PC-3 (cell line): ENCODE measurements at regions not wholly inside any gene's neighbourhood (a gene's known extent, or its start where the extent isn't known, plus 50 kb on each side); places are given as distances from the start of the nearest gene placed in this dataset.
A peak's percentile ranks its signal among the peaks of the same experiment; 100 is the strongest.

Experiments
- CTCF ChIP-seq: fragments of 300-600 bp; sonication (generic); conservative IDR thresholded peaks from 2 replicates; pipeline ENCODE4 v1.5.1; 2017; ENCODE audit warnings: antibody characterized with exemption, low read depth, mild to moderate bottlenecking, low read length
- EZH2 ChIP-seq: fragments of 300-600 bp; sonication (generic); IDR thresholded peaks from one replicate; pipeline ENCODE4 v1.6.1; 2017; ENCODE audit warnings: antibody characterized with exemption, mild to moderate bottlenecking, low read length; ENCODE audit not compliant: unreplicated experiment
- EZH2phosphoT487 ChIP-seq: fragments of 300-600 bp; sonication (generic); IDR thresholded peaks from 2 replicates; pipeline ENCODE4 v1.6.1; 2018; ENCODE audit warnings: mild to moderate bottlenecking, antibody characterized with exemption, low read length, borderline replicate concordance

GRCh38 chr14:101665478-101666078, 95.9 kb upstream of the PPP2R5C start:
- TF ChIP-seq CTCF (peak; percentile 92), EZH2 (no peak), EZH2phosphoT487 (no peak)
